GM21381 (cell line): ENCODE measurements at regions not wholly inside any gene's neighbourhood (a gene's known extent, or its start where the extent isn't known, plus 50 kb on each side); places are given as distances from the start of the nearest gene placed in this dataset.
"Not testable (repeated sequence)": the region's sequence is repeated elsewhere in the genome, so short reads cannot be mapped to it uniquely, and the experiment has no call there.

ENCODE experiments used
- ATAC-seq: cut with Tn5 transposase; IDR thresholded peaks from one replicate; pipeline ENCODE4 v1.9.1; 2021; ENCODE audit warnings: mild to moderate bottlenecking, moderate library complexity; ENCODE audit not compliant: unreplicated experiment

DNA sequence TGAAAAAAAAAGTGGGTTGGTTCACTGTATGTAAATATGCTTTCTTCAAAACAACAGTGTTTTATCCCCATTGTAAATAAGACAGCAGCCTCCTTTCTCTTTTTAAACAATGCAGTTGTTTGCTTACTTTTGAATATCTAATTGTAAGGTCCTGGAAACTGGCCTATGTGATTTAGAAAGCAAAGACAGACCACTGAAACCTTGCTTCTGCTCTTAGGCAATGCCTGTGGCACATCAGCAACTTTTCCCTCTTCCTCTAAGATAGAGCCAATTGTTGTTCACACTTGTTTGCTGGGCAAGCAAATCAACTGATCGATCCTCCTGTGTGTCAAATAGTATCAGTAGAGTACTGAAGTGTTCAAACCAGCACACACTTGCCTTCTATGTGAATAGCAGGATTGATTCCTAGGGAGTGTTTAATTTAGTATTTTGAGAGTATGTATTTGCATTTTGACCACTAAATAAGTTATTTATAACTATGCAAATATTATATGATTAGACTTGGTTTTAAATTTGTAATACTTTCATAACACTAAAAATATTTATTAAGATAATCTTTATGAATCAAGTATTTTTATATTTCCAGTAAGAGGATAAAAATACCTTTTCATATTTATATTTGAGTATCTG lies 55.4 kb upstream of the GRPR start:
- ATAC-seq: peak; percentile 80

DNA sequence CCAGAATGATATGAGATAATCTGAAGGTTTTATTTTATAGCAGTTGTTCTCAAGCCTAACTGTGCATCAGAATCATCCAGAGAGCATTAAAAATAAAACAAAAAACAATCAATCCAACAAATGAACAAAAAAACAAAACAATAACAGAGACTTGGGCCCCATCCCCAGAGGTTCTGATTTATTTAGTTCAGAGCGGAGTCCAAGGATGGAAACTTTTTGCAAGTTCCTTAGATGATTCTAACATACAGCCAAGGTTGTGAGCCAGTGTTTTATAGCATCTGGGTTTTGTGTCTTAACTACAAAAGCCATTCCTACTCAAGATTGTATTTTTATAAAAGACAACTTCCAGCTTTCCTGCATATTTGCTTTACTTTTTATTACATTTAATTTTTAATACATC lies 59.4 kb upstream of the GRPR start:
- ATAC-seq: no peak

DNA sequence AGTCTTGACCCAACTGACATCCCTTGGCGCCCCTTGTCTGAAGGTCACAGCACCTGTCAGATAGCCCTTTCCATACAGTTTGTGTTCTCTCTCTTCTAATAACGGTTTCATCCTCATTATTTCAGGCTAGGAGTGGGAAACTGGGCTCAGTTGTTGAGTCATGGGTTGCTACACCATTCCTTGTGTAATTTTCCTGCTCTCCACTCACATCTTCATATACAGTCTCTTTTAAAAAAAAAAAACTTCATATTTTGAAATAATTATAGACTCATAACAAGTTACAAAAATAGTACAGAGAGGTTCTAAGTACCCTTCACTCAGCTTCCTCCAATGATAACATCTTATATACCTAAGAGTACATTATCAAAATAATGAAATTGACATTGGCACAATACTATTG lies 60.2 kb upstream of the GRPR start:
- no peak for ATAC-seq

DNA sequence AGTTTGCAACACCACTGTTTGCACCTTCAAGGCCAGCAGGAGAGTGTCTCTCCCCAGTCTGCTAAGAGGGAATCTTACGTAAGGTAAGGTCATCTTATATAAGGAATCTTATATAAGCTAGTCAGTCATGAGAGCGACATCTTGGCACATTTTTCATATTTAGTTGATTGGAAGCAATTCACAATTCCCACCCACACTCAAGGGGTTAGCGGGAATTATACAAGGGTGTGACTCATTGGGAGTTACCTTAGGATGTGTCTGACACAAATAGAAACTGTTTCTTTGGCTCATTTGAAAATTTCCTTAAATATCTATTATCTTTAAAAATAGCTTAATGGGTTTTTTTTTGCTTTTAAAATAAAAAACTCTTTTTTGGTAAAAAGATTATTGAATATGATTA lies 62.1 kb upstream of the GRPR start:
- no peak for ATAC-seq

DNA sequence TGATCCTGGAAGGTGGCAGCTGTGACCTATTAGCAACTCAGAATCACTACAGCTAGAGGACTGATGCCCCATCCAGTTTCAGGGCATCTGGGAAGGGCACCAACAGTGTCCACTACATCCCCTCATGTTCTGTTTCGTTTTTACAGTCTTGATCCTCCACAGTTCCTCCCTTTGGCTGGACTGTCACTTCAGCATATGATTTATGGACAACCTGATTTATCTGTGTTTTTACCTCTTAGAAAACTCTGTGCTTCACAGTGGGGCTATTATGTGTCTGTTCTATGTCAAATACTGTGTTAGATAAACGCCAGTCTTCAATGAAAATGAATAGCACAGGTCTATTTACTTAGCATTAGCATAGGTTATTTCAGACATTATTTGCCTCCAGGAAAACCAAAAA lies 63.1 kb upstream of the GRPR start:
- ATAC-seq: no peak

DNA sequence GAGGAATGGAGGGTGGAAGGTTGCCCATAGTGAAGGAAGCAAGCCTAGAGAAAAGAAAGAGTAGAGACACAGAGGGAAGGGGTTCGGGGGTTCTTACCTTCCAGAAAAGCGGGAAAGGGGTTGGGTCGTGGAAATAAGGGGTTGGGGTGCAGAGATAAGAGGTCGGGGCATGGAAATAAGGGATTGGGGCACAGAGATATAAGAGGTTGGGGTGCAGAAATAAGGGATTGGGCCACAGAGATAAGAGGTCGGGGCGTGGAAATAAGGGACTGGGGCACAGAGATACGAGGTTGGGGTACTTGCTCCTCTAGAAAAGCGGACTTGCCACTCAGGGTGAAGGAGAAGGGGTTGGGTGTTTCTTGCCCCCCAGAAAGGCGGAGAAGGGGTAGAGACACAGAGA lies 74.2 kb upstream of the GRPR start:
- not testable (repeated sequence) for ATAC-seq

DNA sequence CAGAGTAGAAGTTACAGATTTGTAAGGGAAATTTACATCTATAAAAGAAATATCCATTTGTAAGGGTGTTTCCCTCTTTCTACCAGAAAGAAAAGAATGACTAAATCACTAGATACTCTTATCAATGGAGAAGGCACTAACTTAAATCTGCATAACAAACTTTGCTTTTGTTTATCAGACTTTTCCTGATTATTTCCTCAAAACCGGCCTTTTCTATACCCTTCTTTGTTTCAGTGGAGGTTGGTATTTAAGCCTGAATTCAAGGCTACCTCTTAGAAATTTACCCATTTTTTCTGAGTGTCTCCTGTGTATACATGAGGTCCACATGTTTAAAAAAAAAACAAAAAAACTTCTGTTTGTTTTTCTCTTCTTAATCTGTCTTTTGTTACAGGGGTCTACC lies 80.4 kb upstream of the GRPR start:
- no peak for ATAC-seq

DNA sequence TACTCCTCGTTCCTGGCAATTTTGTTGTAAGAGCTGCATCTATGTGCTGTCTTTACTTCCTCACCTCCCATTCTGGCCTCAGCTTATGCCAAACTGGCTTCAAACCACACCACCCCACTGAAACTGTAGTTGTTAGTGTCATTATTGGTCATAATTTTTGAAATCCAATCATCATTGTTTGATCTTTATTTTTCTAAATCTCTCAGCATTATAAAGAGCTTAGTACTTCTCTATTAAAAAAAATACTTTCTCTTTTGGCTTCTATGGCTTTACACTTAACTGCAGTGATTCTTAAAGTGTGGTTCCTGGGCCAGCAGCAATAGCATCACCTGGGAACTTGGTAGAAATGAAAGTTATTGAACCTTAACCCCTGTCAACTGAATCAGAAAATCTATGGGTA lies 83.5 kb upstream of the GRPR start:
- ATAC-seq: no peak

DNA sequence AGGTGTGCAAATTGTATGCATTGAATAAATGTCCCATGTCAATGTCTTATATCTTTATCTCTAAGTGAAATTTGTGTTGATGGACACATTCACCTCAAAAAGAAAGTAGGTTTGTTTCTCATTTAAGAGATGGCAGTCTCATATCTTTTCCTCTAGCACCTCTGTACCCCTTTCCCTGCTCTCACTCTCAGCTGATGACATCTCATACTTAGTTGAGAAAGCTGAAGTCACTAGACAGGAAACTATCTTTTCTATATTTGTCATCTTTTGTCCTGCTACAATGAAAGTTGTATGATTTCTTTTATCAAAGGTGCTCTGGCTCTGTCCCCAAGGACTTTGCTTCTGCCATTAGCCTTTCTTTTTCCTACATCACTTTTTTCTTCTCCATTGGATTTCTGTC lies 84.0 kb upstream of the GRPR start:
- ATAC-seq: no peak

DNA sequence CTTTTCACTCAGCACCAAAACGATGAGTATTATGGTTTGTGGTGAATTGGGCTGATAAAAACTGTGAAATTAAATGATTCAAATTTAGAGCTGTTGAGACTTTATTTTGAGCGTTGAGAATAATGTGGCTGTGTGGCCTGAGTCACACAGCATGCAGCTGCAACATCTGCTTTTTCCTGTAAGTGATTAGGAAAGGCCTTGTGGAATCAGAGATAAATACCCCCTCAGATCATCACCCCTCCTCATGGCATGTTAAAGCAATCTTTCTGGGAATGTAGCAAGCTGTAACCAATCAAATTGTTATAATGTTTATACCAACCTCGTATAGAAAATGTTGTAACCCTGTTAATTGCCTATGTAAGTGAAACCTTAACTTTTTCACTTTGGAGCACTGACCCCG lies 90.0 kb upstream of the GRPR start:
- ATAC-seq: no peak

DNA sequence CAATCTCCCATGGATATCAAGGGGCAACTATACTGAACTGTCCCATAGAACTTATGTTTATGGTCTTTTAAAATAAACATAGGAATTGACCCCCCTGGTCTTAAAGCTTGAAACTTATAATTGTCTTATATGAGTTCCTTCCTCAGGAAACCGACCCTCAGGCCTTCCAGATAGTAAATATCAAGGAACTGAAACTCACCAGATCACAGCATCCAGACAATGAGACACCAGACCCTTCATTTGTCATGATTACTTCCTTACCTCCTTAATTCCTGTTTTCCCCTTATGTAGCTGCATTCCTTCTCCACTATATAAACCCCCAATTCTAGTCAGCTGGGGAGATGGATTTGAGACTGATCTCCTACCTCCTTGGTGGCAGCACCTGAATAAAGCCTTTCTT lies 94.8 kb upstream of the GRPR start:
- ATAC-seq: no peak

DNA sequence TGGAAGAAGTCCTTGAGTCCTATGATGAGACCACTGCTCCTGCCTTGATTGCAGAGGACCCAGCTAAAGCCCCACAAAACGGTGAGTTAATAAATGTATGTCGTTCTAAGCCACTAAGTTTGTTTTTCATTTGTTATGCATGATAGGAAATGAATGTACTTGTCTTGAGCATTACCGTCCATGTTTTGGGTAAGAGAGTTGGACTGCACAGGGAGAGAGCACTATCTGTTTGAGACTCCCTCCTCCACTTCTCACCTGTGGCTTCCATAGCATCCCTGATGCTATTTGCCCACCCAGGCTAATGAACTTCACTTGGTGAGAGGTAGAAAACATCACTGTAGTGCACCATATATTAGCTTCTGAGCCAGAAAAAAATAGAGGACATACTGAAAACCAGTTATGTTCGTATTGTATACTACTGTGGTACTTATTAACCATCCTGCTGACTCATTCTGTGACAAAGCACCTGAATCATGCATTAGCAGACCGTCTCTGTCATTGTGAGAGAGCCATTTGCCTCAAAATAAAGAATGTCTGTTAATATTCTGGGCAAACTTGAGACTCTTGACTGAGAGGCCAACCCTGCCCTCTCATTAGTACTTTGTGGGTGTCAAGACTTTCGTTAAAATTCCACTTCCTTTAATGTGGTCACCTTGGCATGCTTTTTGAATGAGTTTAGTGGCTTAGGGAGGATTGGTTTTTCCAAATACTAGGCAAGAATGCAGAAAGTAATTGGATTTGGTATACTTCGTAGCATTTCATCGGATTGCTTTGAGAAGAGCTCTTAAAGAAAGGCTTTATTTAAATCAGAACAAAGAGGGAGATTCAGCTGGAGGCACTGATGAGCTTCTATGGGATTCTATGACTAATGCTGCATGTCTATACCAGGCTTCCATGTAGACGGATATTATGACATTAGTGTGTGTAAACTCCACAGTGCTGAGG lies 99.3 kb upstream of the GRPR start:
- peak; percentile 90 for ATAC-seq

DNA sequence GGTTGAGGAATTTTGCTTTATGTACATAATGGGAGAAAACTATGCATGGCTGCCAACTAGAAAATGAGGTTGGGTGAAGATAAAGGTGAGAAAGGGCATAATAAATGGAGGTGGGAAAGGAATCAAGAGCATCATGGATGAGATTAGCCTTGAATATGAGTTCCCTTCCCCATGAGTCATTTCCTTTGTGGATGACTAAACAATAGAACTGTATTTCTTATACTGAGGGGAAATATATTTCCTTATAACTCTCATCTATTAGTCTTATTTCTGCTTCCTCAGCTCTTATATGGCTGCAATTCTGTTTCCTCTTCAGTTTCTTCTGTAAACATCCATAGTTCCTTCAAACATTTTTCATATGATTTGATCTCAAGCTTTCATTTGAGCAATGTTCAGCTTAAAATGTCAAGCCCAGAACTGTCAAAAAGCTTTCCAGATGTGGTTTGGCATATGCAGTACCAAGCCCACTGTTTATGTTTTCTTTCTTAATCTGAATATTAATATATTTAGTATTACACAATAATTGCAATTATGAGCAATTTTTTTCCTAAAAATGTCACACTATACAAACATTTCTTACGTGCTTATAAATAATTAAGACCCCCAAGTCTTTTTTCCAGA lies 100.7 kb upstream of the GRPR start:
- no peak for ATAC-seq

DNA sequence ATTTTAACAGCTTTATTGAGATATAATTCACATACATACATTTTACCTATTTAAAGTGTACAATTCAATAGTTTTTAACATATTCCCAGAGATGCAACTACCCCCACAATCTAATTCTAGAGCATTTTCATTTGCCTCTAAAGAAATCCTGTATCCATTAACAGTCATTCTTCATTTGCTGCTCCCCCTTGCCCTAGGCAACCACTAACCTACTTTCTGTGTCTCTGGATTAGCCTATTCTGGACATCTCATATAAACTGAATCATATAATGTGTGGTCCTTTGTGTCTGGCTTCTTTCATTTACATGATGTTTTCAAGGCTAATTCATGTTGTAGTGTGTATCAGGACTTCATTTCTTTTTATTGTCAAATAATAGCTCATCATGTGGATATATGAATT lies 105.1 kb upstream of the GRPR start:
- no peak for ATAC-seq

DNA sequence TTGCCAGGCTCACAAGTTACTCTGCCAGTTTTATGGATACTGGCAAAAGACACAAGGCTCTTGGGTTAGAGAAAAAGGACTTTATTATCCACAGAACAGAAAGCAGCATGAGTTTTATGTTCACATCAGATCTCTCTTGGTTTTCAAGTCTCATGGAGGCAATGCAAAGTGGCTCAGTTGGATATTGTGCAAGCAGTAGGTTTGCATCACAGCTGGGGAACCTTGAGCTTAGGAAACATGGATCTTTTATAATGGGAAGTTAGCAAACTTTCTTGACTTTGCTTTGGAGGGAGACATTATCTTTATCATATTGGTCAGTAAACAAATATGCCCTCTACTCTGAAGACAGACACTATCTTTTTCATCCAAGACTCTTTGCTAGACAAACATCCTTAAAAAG lies 109.2 kb upstream of the GRPR start:
- ATAC-seq: no peak

DNA sequence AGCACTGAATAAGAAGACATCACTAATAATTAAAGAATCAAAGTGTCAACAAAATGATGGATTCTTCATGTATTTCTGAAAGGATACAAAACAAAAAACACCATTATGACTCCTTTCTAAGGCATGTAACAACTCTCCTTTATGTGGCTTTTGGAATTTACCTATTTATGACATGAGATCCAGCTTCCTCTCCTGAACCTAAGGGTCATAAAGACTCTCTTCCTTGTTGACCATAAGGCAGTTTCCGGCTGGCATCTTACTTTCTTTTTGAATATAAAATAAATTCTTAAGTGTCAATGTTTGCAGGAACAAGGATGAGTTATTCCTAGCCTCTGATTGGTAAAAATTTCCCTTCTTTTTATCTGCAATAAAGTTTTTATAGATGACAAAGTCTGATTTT lies 111.1 kb upstream of the GRPR start:
- ATAC-seq: no peak

DNA sequence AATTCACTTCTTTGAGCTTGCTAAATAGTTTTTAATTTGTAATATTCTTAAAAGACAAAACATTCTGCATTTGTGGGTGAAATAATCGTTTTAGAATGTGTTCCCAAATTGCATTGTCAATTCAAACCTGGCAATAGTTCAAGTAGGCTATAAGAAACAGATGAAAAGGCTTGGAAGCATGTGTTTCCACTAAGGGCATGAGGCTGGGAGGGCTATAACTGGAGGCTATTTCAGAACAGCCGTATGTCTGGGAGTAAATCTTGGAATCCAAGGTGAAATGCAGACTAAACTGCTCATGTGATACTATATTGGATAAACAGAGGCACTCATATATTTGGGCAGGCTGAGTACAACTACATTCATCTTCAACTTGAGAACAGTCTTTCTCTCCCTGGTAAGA lies 117.4 kb upstream of the GRPR start:
- no peak for ATAC-seq

DNA sequence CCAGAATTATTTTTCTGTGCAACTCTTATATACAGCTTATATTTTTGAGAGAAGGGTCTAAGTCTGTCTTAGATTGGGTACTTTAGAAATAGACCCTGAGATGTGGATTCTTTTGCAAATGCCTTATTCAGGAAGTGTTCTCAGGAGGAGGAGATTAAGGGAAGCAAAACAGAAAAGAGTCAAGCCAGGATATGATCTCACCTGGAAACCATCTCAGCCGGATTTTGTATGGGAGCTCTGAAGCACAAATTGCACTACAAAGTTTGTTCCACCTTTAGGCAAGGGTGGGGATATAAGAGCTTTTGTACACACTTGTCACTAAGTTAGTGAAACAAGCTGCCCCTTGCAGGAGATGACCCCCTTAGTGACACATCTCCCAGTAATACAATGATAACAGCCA lies 121.2 kb upstream of the GRPR start:
- no peak for ATAC-seq

DNA sequence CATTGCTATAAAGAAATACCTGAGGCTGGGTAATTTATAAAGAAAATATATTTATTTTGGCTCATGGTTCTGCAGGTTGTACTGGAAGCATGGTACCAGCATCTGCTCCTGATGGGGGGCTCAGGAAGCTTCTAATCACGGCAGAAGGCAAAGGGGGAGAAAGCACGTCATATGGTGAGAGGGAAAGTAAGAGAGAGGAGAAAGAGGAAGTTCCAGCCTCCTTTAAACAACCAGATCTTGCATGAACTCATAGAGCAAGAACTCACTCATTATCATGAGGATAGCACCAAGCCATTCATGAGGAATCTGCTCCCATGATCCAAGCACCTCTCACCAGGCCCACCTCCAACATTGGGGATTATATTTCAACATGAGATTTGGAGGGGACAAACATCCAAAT lies 125.0 kb upstream of the GRPR start:
- no peak for ATAC-seq

DNA sequence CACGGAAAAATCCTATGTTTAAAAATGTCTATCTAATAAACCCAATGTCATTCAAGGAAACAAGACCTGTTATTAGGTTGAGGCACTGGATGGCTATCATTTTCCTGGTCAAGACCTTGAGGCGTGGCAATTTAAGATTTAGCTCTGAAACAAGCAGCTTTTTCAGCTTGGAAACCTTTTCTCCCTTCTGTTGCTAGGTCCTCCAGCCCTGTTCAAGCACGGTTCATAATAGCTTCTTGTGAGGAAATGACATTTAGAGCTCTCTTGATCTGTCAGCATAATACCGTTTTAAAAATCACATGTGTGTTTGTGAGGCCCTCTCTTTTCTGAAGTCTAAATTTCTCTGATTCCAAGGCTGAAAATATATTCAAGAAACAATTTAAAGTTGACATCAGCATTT lies 133.6 kb upstream of the GRPR start:
- no peak for ATAC-seq

DNA sequence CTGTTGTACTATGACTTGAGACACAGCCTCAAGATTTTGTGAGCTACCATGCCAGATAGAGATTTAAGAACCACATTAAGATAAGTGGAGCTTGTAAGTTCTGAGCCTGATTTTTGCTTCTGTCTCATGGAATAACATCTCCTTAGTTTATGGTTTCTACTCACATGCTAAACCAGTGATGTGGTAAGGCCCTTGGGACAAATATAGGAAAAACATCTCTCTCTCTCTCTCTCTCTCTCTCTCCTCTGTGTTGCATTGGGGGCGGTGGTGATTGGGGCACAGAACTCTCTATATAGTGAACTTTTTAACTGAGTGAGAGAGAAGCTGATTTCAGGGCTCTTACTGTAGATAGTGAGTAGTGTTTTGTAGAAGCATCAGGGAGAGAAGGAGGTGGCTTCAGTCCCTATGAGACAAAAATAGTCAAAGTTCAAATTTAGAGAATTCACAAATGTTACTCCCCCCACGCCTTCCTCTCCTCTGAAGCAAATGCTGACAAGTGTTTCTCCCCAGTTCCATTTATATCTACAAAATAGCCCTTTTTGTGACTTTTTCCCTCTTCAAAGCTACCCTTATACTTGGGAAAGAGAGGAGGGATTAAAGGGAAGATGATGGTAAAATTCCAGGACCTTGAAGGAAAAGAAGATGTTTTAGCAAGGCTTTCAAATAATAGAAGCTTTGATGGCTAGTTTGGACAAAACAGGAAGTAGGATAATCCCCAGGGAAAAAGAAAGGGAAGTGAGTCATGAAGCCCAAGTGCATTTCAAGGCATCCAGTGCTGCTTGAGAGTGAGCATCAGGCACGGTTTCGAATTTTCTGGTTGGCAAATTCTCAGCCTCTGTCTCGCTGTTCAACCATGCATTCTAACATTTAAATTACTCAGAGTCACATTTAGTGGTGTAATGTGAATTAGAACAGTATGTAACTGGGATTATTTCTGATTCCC lies 134.3 kb upstream of the AP1S2 start:
- no peak for ATAC-seq
